HCT116 (cell line): ENCODE measurements at regions not wholly inside any gene's neighbourhood (a gene's known extent, or its start where the extent isn't known, plus 50 kb on each side); places are given as distances from the start of the nearest gene placed in this dataset.

Experiments used
- ATAC-seq: fragments of 200-7000 bp; cut with Tn5 transposase; 2 replicates; pipeline ENCODE4 v1.9.1; 2020; ENCODE audit warnings: mild to moderate bottlenecking, moderate library complexity
- BruUV-seq: library from RNA; stranded (reverse); fragments of 400-500 nt; replicated peaks from 2 replicates; lab custom pipeline; 2021; lab: Mats Ljungman, UMichigan
- CTCF ChIA-PET: fragments of 300-600 bp; sonication (Branson Sonifier 250); formaldehyde crosslinking; loops from one replicate; lab custom pipeline; 2021; ENCODE audit warnings: antibody characterized with exemption; lab: Charles Lee
- POLR2A ChIA-PET: fragments of 300-600, 350-600 bp; sonication (Branson Sonifier 250); formaldehyde crosslinking; loops from one replicate; lab custom pipeline; 2021; ENCODE audit warnings: antibody characterized with exemption; lab: Charles Lee
- RAD21 ChIA-PET, 2 experiments: fragments of 300-600 bp; sonication (Branson Sonifier 250); formaldehyde crosslinking; loops; one replicate each; lab custom pipeline; 2023; ENCODE audit warnings: low total read pairs in 2 of 2; ENCODE audit not compliant: uncharacterized antibody in 2 of 2, unreplicated experiment in 2 of 2, low non-redundant PET in 1 of 2; lab: Charles Lee
- DNase-seq: peaks from one replicate; pipeline ENCODE4 v3.0.0-alpha.2; 2010; ENCODE audit warnings: low read depth, low spot score
- H2AFZ ChIP-seq: fragments of 200-600 bp; shearing (Covaris generic), sonication (generic); 2 replicates; pipeline ENCODE4 v1.6.1; 2017; ENCODE audit warnings: low read depth, mixed run types, mixed read lengths, antibody characterized with exemption, low read length; ENCODE audit not compliant: poor library complexity, severe bottlenecking
- H3K27ac ChIP-seq: 2 replicates; pipeline ENCODE4 v1.5.1; 2012; ENCODE audit warnings: low read depth, low read length
- H3K27me3 ChIP-seq: fragments of 200-600 bp; sonication (generic); 2 replicates; pipeline ENCODE4 v1.6.1; 2016; ENCODE audit warnings: mixed run types, low read length, mixed read lengths; ENCODE audit not compliant: insufficient read depth
- H3K36me3 ChIP-seq, 2 experiments: fragments of 200-500 bp in 1 of 2; fragments of 200-600 bp in 1 of 2; sonication (Bioruptor generic) in 1 of 2; sonication (generic) in 1 of 2; 2 replicates each; pipeline versions ENCODE4 v1.5.1 to v1.6.1; 2014 to 2016; ENCODE audit warnings: low read length in 2 of 2, inconsistent platforms in 1 of 2, mixed read lengths in 1 of 2, mixed run types in 1 of 2; ENCODE audit not compliant: insufficient read depth in 2 of 2, control insufficient read depth in 1 of 2
- H3K4me1 ChIP-seq, 2 experiments: fragments of 200-600 bp in 1 of 2; sonication (generic) in 1 of 2; 2 replicates each; pipeline versions ENCODE4 v1.5.1 to v1.6.1; 2012 to 2017; ENCODE audit warnings: low read length in 2 of 2, inconsistent platforms in 1 of 2, mild to moderate bottlenecking in 1 of 2, mixed read lengths in 1 of 2, mixed run types in 1 of 2, moderate library complexity in 1 of 2; ENCODE audit not compliant: insufficient read depth in 2 of 2, control insufficient read depth in 1 of 2
- H3K4me2 ChIP-seq: fragments of 200-600 bp; sonication (generic); 2 replicates; pipeline ENCODE4 v1.6.1; 2017; ENCODE audit warnings: mixed run types, low read length, mixed read lengths
- H3K4me3 ChIP-seq, 2 experiments: fragments of 200-600 bp in 1 of 2; sonication (generic) in 1 of 2; replicated peaks in 1 of 2; 2 replicates each; pipeline ENCODE4 v1.5.1; 2011 to 2016; ENCODE audit warnings: low read length in 2 of 2, control low read depth in 1 of 2, low read depth in 1 of 2, mild to moderate bottlenecking in 1 of 2, mixed read lengths in 1 of 2, mixed run types in 1 of 2
- H3K79me2 ChIP-seq: fragments of 200-600 bp; sonication (generic); 2 replicates; pipeline ENCODE4 v1.6.1; 2017; ENCODE audit warnings: mild to moderate bottlenecking, mixed run types, low read length, moderate library complexity, mixed read lengths; ENCODE audit not compliant: insufficient read depth
- H3K9ac ChIP-seq: fragments of 200-600 bp; sonication (generic); 2 replicates; pipeline ENCODE4 v1.6.1; 2016; ENCODE audit warnings: low read length, mixed read lengths
- H3K9me2 ChIP-seq: fragments of 200-600 bp; sonication (generic), shearing (Covaris generic); 2 replicates; pipeline ENCODE4 v1.6.1; 2017; ENCODE audit warnings: mixed run types, mild to moderate bottlenecking, moderate library complexity; ENCODE audit not compliant: insufficient read depth
- H3K9me3 ChIP-seq, 2 experiments: fragments of 200-500 bp in 1 of 2; fragments of 200-600 bp in 1 of 2; sonication (Bioruptor generic) in 1 of 2; sonication (generic) in 1 of 2; 2 replicates each; pipeline ENCODE4 v1.6.1; 2014 to 2017; ENCODE audit warnings: low read length in 2 of 2, mixed read lengths in 2 of 2, inconsistent platforms in 1 of 2, low read depth in 1 of 2, mild to moderate bottlenecking in 1 of 2, mixed run types in 1 of 2, moderate library complexity in 1 of 2; ENCODE audit not compliant: control insufficient read depth in 1 of 2, insufficient read depth in 1 of 2
- H4K20me1 ChIP-seq: fragments of 200-600 bp; sonication (generic), shearing (Covaris generic); 2 replicates; pipeline ENCODE4 v1.6.1; 2017; ENCODE audit warnings: mixed run types, mild to moderate bottlenecking, moderate library complexity; ENCODE audit not compliant: insufficient read depth
- CEBPB ChIP-seq: IDR thresholded peaks from 2 replicates; pipeline ENCODE4 v1.6.1; 2012; ENCODE audit warnings: low read depth
- EGR1 ChIP-seq: IDR thresholded peaks from 2 replicates; pipeline ENCODE4 v1.6.1; 2012; ENCODE audit warnings: low read depth
- FOSL1 ChIP-seq: IDR thresholded peaks from 2 replicates; pipeline ENCODE4 v1.6.1; 2012; ENCODE audit warnings: low read depth
- JUND ChIP-seq: IDR thresholded peaks from 2 replicates; pipeline ENCODE4 v1.6.1; 2012
- MAX ChIP-seq: IDR thresholded peaks from 2 replicates; pipeline ENCODE4 v1.6.1; 2012
- POLR2A ChIP-seq: IDR thresholded peaks from 2 replicates; pipeline ENCODE4 v1.7.0; 2011; ENCODE audit warnings: borderline replicate concordance; ENCODE audit not compliant: insufficient read depth, insufficient read length; ENCODE audit errors: extremely low read depth
- RAD21 ChIP-seq: IDR thresholded peaks from 2 replicates; pipeline ENCODE4 v1.6.1; 2012; ENCODE audit warnings: low read depth, mild to moderate bottlenecking
- REST ChIP-seq: IDR thresholded peaks from 2 replicates; pipeline ENCODE4 v1.6.1; 2012; ENCODE audit warnings: low read depth
- SIN3A ChIP-seq: IDR thresholded peaks from 2 replicates; pipeline ENCODE4 v1.6.1; 2012; ENCODE audit warnings: low read depth
- SP1 ChIP-seq: IDR thresholded peaks from 2 replicates; pipeline ENCODE4 v1.6.1; 2012; ENCODE audit warnings: low read depth
- TCF7L2 ChIP-seq: IDR thresholded peaks from 2 replicates; pipeline ENCODE4 v1.7.0; 2011; ENCODE audit warnings: borderline replicate concordance, inconsistent platforms; ENCODE audit not compliant: insufficient read depth, insufficient read length; ENCODE audit errors: extremely low read depth
- YY1 ChIP-seq: IDR thresholded peaks from 2 replicates; pipeline ENCODE4 v1.6.1; 2011; ENCODE audit warnings: low read length, low read depth, moderate library complexity, mild to moderate bottlenecking; ENCODE audit not compliant: insufficient replicate concordance; ENCODE audit errors: extremely low read depth
- ZFX ChIP-seq: fragments of 450-650 bp; IDR thresholded peaks from 2 replicates; pipeline ENCODE4 v1.6.1; 2017
- intact Hi-C: fragments of 100-400 bp; cut with micrococcal nuclease; formaldehyde crosslinking; loops from 2 replicates; pipeline ENCODE4 v1.10.0; 2022

GRCh38 chr2:14148216-14148615, 484.3 kb upstream of the LRATD1 start:
- H2AFZ ChIP-seq: no peak overlapping the region
- H3K9me3 ChIP-seq: peaks cover 8 to 14% of the 10 kb centered on the region in 2 experiments; a peak in 2 of 4 replicates
- no peak for DNase-seq
- no peaks in the 10 kb centered on the region for H3K4me1 ChIP-seq
- no peak overlapping the region for H3K4me3 ChIP-seq
- POLR2A ChIA-PET: no interaction called here
- no peaks in the 10 kb centered on the region for H4K20me1 ChIP-seq
- CTCF ChIA-PET: no interaction called here
- BruUV-seq: no TSS peak
- intact Hi-C loops: no loop called here
- H3K9me2 ChIP-seq: no peaks in the 10 kb centered on the region
- RAD21 ChIA-PET: no interaction called here
- H3K4me2 ChIP-seq: no peak overlapping the region
- H3K27ac ChIP-seq: no peak overlapping the region
- no peaks in the 10 kb centered on the region for H3K79me2 ChIP-seq
- H3K9ac ChIP-seq: no peak overlapping the region
- TF ChIP-seq FOSL1: no peak
- TF ChIP-seq YY1: no peak
- TF ChIP-seq JUND: no peak
- no peak for TF ChIP-seq SIN3A
- H3K36me3 ChIP-seq: no peaks in the 10 kb centered on the region
- H3K27me3 ChIP-seq: no peaks in the 10 kb centered on the region
- ATAC-seq: no peak

GRCh38 chr2:14157816-14158215, 474.7 kb upstream of the LRATD1 start:
- ATAC-seq (no peak), DNase-seq (no peak)
- Histone ChIP-seq H2AFZ (no peak overlapping the region), H3K4me1 (no peaks in the 10 kb centered on the region), H3K4me3 (no peak overlapping the region), H3K27ac (no peak overlapping the region), H4K20me1 (no peaks in the 10 kb centered on the region), H3K9ac (no peak overlapping the region), H3K27me3 (no peaks in the 10 kb centered on the region), H3K9me2 (no peaks in the 10 kb centered on the region), H3K79me2 (no peaks in the 10 kb centered on the region), H3K36me3 (no peaks in the 10 kb centered on the region), H3K9me3 (peaks cover 6 to 12% of the 10 kb centered on the region in 2 experiments; a peak in 2 of 4 replicates), H3K4me2 (no peak overlapping the region)
- intact Hi-C loops: no loop called here
- no peak for TF ChIP-seq FOSL1
- no peak for TF ChIP-seq RAD21
- no peak for TF ChIP-seq REST
- TF ChIP-seq ZFX: no peak
- no peak for TF ChIP-seq SP1
- TF ChIP-seq POLR2A: no peak
- no peak for TF ChIP-seq YY1
- no peak for TF ChIP-seq MAX
- no peak for TF ChIP-seq CEBPB
- no peak for TF ChIP-seq TCF7L2
- TF ChIP-seq EGR1: no peak
- CTCF ChIA-PET: no interaction called here
- BruUV-seq: no TSS peak
- RAD21 ChIA-PET: no interaction called here
- POLR2A ChIA-PET: no interaction called here
